Skeletal muscle satellite cell (primary cell): ENCODE measurements at regions not wholly inside any gene's neighbourhood (a gene's known extent, or its start where the extent isn't known, plus 50 kb on each side); places are given as distances from the start of the nearest gene placed in this dataset.

Experiments
- H3K27me3 ChIP-seq: 2 replicates; pipeline ENCODE4 v1.7.0; 2013; ENCODE audit warnings: low read length; ENCODE audit not compliant: control insufficient read depth, insufficient read depth
- H3K36me3 ChIP-seq: 2 replicates; pipeline ENCODE4 v1.7.0; 2013; ENCODE audit warnings: mild to moderate bottlenecking, control low read depth, low read length; ENCODE audit not compliant: insufficient read depth
- H3K4me1 ChIP-seq: 2 replicates; pipeline ENCODE4 v1.7.0; 2013; ENCODE audit warnings: low read length; ENCODE audit not compliant: control insufficient read depth, insufficient read depth
- H3K4me2 ChIP-seq: 2 replicates; pipeline ENCODE4 v1.7.0; 2013; ENCODE audit warnings: mild to moderate bottlenecking, low read length
- H3K4me3 ChIP-seq: 2 replicates; pipeline ENCODE4 v1.7.0; 2013; ENCODE audit warnings: low read length
- H3K9ac ChIP-seq: 2 replicates; pipeline ENCODE4 v1.7.0; 2013; ENCODE audit warnings: mild to moderate bottlenecking, low read depth, low read length, moderate library complexity
- H3K9me3 ChIP-seq: replicated peaks from 2 replicates; pipeline ENCODE4 v1.7.0; 2013; ENCODE audit warnings: mild to moderate bottlenecking, control low read depth, low read length

- Histone ChIP-seq H3K4me3 (no peak overlapping the region), H3K4me1 (peaks cover 12% of the 10 kb centered on the region), H3K9me3 (no peaks in the 10 kb centered on the region), H3K27me3 (no peaks in the 10 kb centered on the region), H3K4me2 (no peak overlapping the region), H3K36me3 (no peaks in the 10 kb centered on the region), H3K9ac (no peak overlapping the region)
Observed at GRCh38 chr9:90299968-90300367, 342.7 kb downstream of the DIRAS2 start.

- Histone ChIP-seq H3K36me3 (no peaks in the 10 kb centered on the region), H3K27me3 (no peaks in the 10 kb centered on the region), H3K4me3 (no peak overlapping the region), H3K9ac (no peak overlapping the region), H3K4me1 (peaks cover 12% of the 10 kb centered on the region), H3K9me3 (no peaks in the 10 kb centered on the region), H3K4me2 (peak overlapping the region; percentile 5)
Observed at GRCh38 chr9:90300611-90301276, 341.9 kb downstream of the DIRAS2 start.

- H3K9ac ChIP-seq: no peak overlapping the region
- no peaks in the 10 kb centered on the region for H3K27me3 ChIP-seq
- H3K9me3 ChIP-seq: no peaks in the 10 kb centered on the region
- H3K4me1 ChIP-seq: peaks cover 11% of the 10 kb centered on the region
- H3K4me2 ChIP-seq: peak overlapping the region; percentile 12
- no peak overlapping the region for H3K4me3 ChIP-seq
- no peaks in the 10 kb centered on the region for H3K36me3 ChIP-seq
Observed at GRCh38 chr9:90301277-90301653, 341.4 kb downstream of the DIRAS2 start.

GRCh38 chr9:90303655-90304054 lies 339.0 kb downstream of the DIRAS2 start:
- Histone ChIP-seq H3K4me3 (no peak overlapping the region), H3K9me3 (no peaks in the 10 kb centered on the region), H3K4me2 (no peak overlapping the region), H3K36me3 (no peaks in the 10 kb centered on the region), H3K9ac (no peak overlapping the region), H3K4me1 (peaks cover 9% of the 10 kb centered on the region), H3K27me3 (peaks cover 3% of the 10 kb centered on the region)

GRCh38 chr9:90306158-90306557 lies 336.5 kb downstream of the DIRAS2 start:
- H3K4me2 ChIP-seq: no peak overlapping the region
- peaks cover 3% of the 10 kb centered on the region for H3K27me3 ChIP-seq
- no peaks in the 10 kb centered on the region for H3K36me3 ChIP-seq
- H3K9me3 ChIP-seq: no peaks in the 10 kb centered on the region
- H3K4me1 ChIP-seq: peaks cover 3% of the 10 kb centered on the region
- no peak overlapping the region for H3K9ac ChIP-seq
- no peak overlapping the region for H3K4me3 ChIP-seq

GRCh38 chr9:90307167-90307833 lies 335.3 kb downstream of the DIRAS2 start:
- no peaks in the 10 kb centered on the region for H3K9me3 ChIP-seq

GRCh38 chr9:90307891-90308290 lies 334.7 kb downstream of the DIRAS2 start:
- Histone ChIP-seq H3K9me3 (no peaks in the 10 kb centered on the region), H3K9ac (no peak overlapping the region), H3K36me3 (no peaks in the 10 kb centered on the region), H3K4me1 (no peaks in the 10 kb centered on the region), H3K27me3 (peaks cover 3% of the 10 kb centered on the region), H3K4me3 (no peak overlapping the region), H3K4me2 (no peak overlapping the region)

More at GRCh38 chr9:90307167-90307833, 335.3 kb downstream of the DIRAS2 start:
- peaks cover 3% of the 10 kb centered on the region for H3K27me3 ChIP-seq
- H3K4me3 ChIP-seq: no peak overlapping the region
- H3K36me3 ChIP-seq: no peaks in the 10 kb centered on the region
- H3K4me2 ChIP-seq: no peak overlapping the region
- no peaks in the 10 kb centered on the region for H3K4me1 ChIP-seq
- no peak overlapping the region for H3K9ac ChIP-seq

GRCh38 chr9:90308691-90309090 lies 333.9 kb downstream of the DIRAS2 start:
- Histone ChIP-seq H3K4me1 (no peaks in the 10 kb centered on the region), H3K27me3 (peaks cover 3% of the 10 kb centered on the region)

GRCh38 chr9:90309809-90310520 lies 332.7 kb downstream of the DIRAS2 start:
- Histone ChIP-seq H3K9ac (no peak overlapping the region), H3K4me2 (no peak overlapping the region), H3K4me1 (no peaks in the 10 kb centered on the region), H3K36me3 (no peaks in the 10 kb centered on the region), H3K27me3 (peaks cover 3% of the 10 kb centered on the region), H3K9me3 (no peaks in the 10 kb centered on the region), H3K4me3 (no peak overlapping the region)

More at GRCh38 chr9:90308691-90309090, 333.9 kb downstream of the DIRAS2 start:
- H3K9me3 ChIP-seq: no peaks in the 10 kb centered on the region
- no peak overlapping the region for H3K4me3 ChIP-seq
- H3K9ac ChIP-seq: no peak overlapping the region
- H3K36me3 ChIP-seq: no peaks in the 10 kb centered on the region
- H3K4me2 ChIP-seq: no peak overlapping the region

- Histone ChIP-seq H3K9ac (no peak overlapping the region), H3K9me3 (no peaks in the 10 kb centered on the region), H3K4me3 (no peak overlapping the region), H3K4me2 (no peak overlapping the region), H3K36me3 (no peaks in the 10 kb centered on the region), H3K4me1 (no peaks in the 10 kb centered on the region), H3K27me3 (peaks cover 3% of the 10 kb centered on the region)
Observed at GRCh38 chr9:90310521-90310876, 332.1 kb downstream of the DIRAS2 start.

GRCh38 chr9:90311811-90312210 lies 330.8 kb downstream of the DIRAS2 start:
- Histone ChIP-seq H3K9ac (no peak overlapping the region), H3K36me3 (no peaks in the 10 kb centered on the region)

More at GRCh38 chr9:90311811-90312210, 330.8 kb downstream of the DIRAS2 start:
- Histone ChIP-seq H3K4me3 (no peak overlapping the region), H3K9me3 (no peaks in the 10 kb centered on the region), H3K4me2 (no peak overlapping the region), H3K4me1 (no peaks in the 10 kb centered on the region), H3K27me3 (peaks cover 3% of the 10 kb centered on the region)
